HT1080 (cell line): ENCODE measurements at regions not wholly inside any gene's neighbourhood (a gene's known extent, or its start where the extent isn't known, plus 50 kb on each side); places are given as distances from the start of the nearest gene placed in this dataset.

Experiments
- DNase-seq: peaks from one replicate; pipeline ENCODE4 v3.0.0-alpha.2; 2015; ENCODE audit warnings: low read depth

- no peak for DNase-seq
Observed at GRCh38 chr20:51267679-51268078, 244.8 kb upstream of the KCNG1 start.

GRCh38 chr20:51266353-51266752 lies 243.4 kb upstream of the KCNG1 start:
- DNase-seq, result no peak

GRCh38 chr20:51265361-51265760 lies 242.5 kb upstream of the KCNG1 start:
- DNase-seq, result no peak

GRCh38 chr20:51262240-51262639 lies 239.3 kb upstream of the KCNG1 start:
- DNase-seq, result no peak

- DNase-seq, result no peak
Observed at GRCh38 chr20:51259455-51259854, 236.5 kb upstream of the KCNG1 start.

- peak; percentile 9 for DNase-seq
Observed at GRCh38 chr20:51258582-51259165, 235.8 kb upstream of the KCNG1 start.

GRCh38 chr20:51255417-51255816 lies 232.5 kb upstream of the KCNG1 start:
- DNase-seq, result no peak

- DNase-seq, result no peak
Observed at GRCh38 chr20:51253280-51253679, 230.4 kb upstream of the KCNG1 start.

GRCh38 chr20:51249781-51250180 lies 226.9 kb upstream of the KCNG1 start:
- DNase-seq, result no peak

GRCh38 chr20:51249215-51249614 lies 226.3 kb upstream of the KCNG1 start:
- DNase-seq, result no peak

- no peak for DNase-seq
Observed at GRCh38 chr20:51244466-51244865, 221.6 kb upstream of the KCNG1 start.

GRCh38 chr20:51238675-51239305 lies 215.9 kb upstream of the KCNG1 start:
- no peak for DNase-seq

- DNase-seq, result no peak
Observed at GRCh38 chr20:51237791-51238190, 214.9 kb upstream of the KCNG1 start.

- DNase-seq, result no peak
Observed at GRCh38 chr20:51237278-51237677, 214.4 kb upstream of the KCNG1 start.

GRCh38 chr20:51236421-51236820 lies 213.5 kb upstream of the KCNG1 start:
- DNase-seq, result no peak

GRCh38 chr20:51233345-51233744 lies 210.4 kb upstream of the KCNG1 start:
- DNase-seq, result no peak

GRCh38 chr20:51230727-51231126 lies 207.8 kb upstream of the KCNG1 start:
- DNase-seq, result no peak

- DNase-seq, result no peak
Observed at GRCh38 chr20:51228763-51229162, 205.9 kb upstream of the KCNG1 start.

- DNase-seq, result no peak
Observed at GRCh38 chr20:51227744-51228143, 204.8 kb upstream of the KCNG1 start.

GRCh38 chr20:51223183-51223720 lies 200.3 kb upstream of the KCNG1 start:
- DNase-seq, result no peak

- DNase-seq, result no peak
Observed at GRCh38 chr20:51221791-51222408, 199.0 kb upstream of the KCNG1 start.

GRCh38 chr20:51221103-51221502 lies 198.2 kb upstream of the KCNG1 start:
- no peak for DNase-seq

GRCh38 chr20:51220293-51220706 lies 197.4 kb upstream of the KCNG1 start:
- DNase-seq, result no peak
